CD14-positive monocyte (primary cell): ENCODE measurements at regions not wholly inside any gene's neighbourhood (a gene's known extent, or its start where the extent isn't known, plus 50 kb on each side); places are given as distances from the start of the nearest gene placed in this dataset.

Experiments used
- DNase-seq, 3 donors: peaks; one replicate each; pipeline ENCODE4 v3.0.0-alpha.2; 2011 to 2022
- H2AFZ ChIP-seq: 2 replicates; pipeline ENCODE4 v1.6.0; 2012; ENCODE audit warnings: mild to moderate bottlenecking, low read depth, low read length, inconsistent platforms; ENCODE audit not compliant: insufficient read depth, poor library complexity, severe bottlenecking
- H3K27ac ChIP-seq, 2 donors: 1 replicate in 1 of 2; 2 replicates in 1 of 2; pipeline ENCODE4 v1.5.1; 2012 to 2013; ENCODE audit warnings: low read length in 2 of 2, control low read depth in 1 of 2, inconsistent platforms in 1 of 2, low read depth in 1 of 2, mild to moderate bottlenecking in 1 of 2
- H3K27me3 ChIP-seq, 2 donors: one replicate each; pipeline versions ENCODE4 v1.6.0 to v1.6.1; 2011 to 2013; ENCODE audit warnings: low read length in 2 of 2; ENCODE audit not compliant: control insufficient read depth in 2 of 2, insufficient read depth in 2 of 2
- H3K36me3 ChIP-seq, 2 donors: replicated peaks in 1 of 2; 1 replicate in 1 of 2; 2 replicates in 1 of 2; pipeline versions ENCODE4 v1.5.1 to v1.6.1; 2012 to 2013; ENCODE audit warnings: low read length in 2 of 2, control low read depth in 1 of 2, inconsistent platforms in 1 of 2, mild to moderate bottlenecking in 1 of 2; ENCODE audit not compliant: insufficient read depth in 2 of 2, control insufficient read depth in 1 of 2
- H3K4me1 ChIP-seq, 2 donors: 1 replicate in 1 of 2; 2 replicates in 1 of 2; pipeline versions ENCODE4 v1.5.1 to v1.6.1; 2012 to 2013; ENCODE audit warnings: low read length in 2 of 2, control low read depth in 1 of 2, inconsistent platforms in 1 of 2, mild to moderate bottlenecking in 1 of 2, moderate library complexity in 1 of 2; ENCODE audit not compliant: insufficient read depth in 2 of 2, control insufficient read depth in 1 of 2
- H3K4me2 ChIP-seq: replicated peaks from 2 replicates; pipeline ENCODE3; 2012; ENCODE audit warnings: low read length, moderate library complexity, mild to moderate bottlenecking; ENCODE audit not compliant: poor library complexity, severe bottlenecking; ENCODE audit errors: extremely low read depth
- H3K4me3 ChIP-seq, 3 experiments: fragments of 200-600 bp in 1 of 3; sonication (generic) in 1 of 3; replicated peaks in 1 of 3; 1 replicate in 2 of 3; 2 replicates in 1 of 3; pipeline ENCODE4 v1.5.1; 2011 to 2013; ENCODE audit warnings: low read length in 3 of 3, mild to moderate bottlenecking in 3 of 3, control low read depth in 2 of 3, low read depth in 2 of 3, inconsistent platforms in 1 of 3, moderate library complexity in 1 of 3
- H3K79me2 ChIP-seq: 2 replicates; pipeline ENCODE4 v1.6.0; 2012; ENCODE audit warnings: mild to moderate bottlenecking, control low read depth, inconsistent platforms, low read length, moderate library complexity; ENCODE audit not compliant: insufficient read depth
- H3K9ac ChIP-seq: 2 replicates; pipeline ENCODE4 v1.6.0; 2017; ENCODE audit warnings: low read length, mild to moderate bottlenecking; ENCODE audit not compliant: insufficient read depth, poor library complexity, severe bottlenecking
- H3K9me3 ChIP-seq, 2 donors: replicated peaks in 1 of 2; 1 replicate in 1 of 2; 2 replicates in 1 of 2; pipeline versions ENCODE4 v1.5.1 to v1.6.1; 2012 to 2013; ENCODE audit warnings: low read length in 2 of 2, control low read depth in 1 of 2; ENCODE audit not compliant: control insufficient read depth in 1 of 2, insufficient read depth in 1 of 2
- H4K20me1 ChIP-seq: 2 replicates; pipeline ENCODE4 v1.6.0; 2012; ENCODE audit warnings: mild to moderate bottlenecking, low read length, control low read depth, moderate library complexity; ENCODE audit not compliant: insufficient read depth
- H3K27ac Mint-ChIP-seq, 7 donors: one replicate each; pipeline ENCODE4 v1.8.0; 2020; ENCODE audit warnings: mild to moderate bottlenecking in 7 of 7, mixed read lengths in 7 of 7, moderate library complexity in 6 of 7, inconsistent platforms in 2 of 7
- H3K27me3 Mint-ChIP-seq, 3 donors: one replicate each; pipeline ENCODE4 v1.8.0; 2021 to 2022; ENCODE audit warnings: low read depth in 3 of 3, mild to moderate bottlenecking in 3 of 3, mixed read lengths in 3 of 3, moderate library complexity in 3 of 3, inconsistent platforms in 1 of 3
- H3K36me3 Mint-ChIP-seq, 2 donors: one replicate each; pipeline ENCODE4 v1.8.0; 2020; ENCODE audit warnings: mixed read lengths in 2 of 2, inconsistent platforms in 1 of 2, mild to moderate bottlenecking in 1 of 2
- H3K4me1 Mint-ChIP-seq: one replicate; pipeline ENCODE4 v1.8.0; 2020; ENCODE audit warnings: mild to moderate bottlenecking, mixed read lengths
- H3K4me3 Mint-ChIP-seq, 2 donors: one replicate each; pipeline ENCODE4 v1.8.0; 2020; ENCODE audit warnings: mild to moderate bottlenecking in 2 of 2, mixed read lengths in 2 of 2, moderate library complexity in 1 of 2
- H3K9me3 Mint-ChIP-seq, 7 donors: one replicate each; pipeline ENCODE4 v1.8.0; 2020 to 2022; ENCODE audit warnings: mixed read lengths in 7 of 7, mild to moderate bottlenecking in 6 of 7, moderate library complexity in 6 of 7, inconsistent platforms in 2 of 7
- WGBS: methylation state at CpG from one replicate; pipeline ENCODE4 v1.1.5; 2013; ENCODE audit warnings: missing lambda C conversion rate; ENCODE audit not compliant: insufficient coverage; 5-methylcytosine and 5-hydroxymethylcytosine counted together
- intact Hi-C, 2 donors: fragments of 100-400 bp; cut with micrococcal nuclease; formaldehyde crosslinking; loops; one replicate each; pipeline versions ENCODE4 v1.15.0 to v1.15.1; 2023
- TF ChIP-seq, protein P1 (sequence below): fragments of 200-600 bp; IDR thresholded peaks from one replicate; pipeline ENCODE4 v1.8.0; 2022; ENCODE audit warnings: antibody characterized with exemption, mild to moderate bottlenecking

DNA sequence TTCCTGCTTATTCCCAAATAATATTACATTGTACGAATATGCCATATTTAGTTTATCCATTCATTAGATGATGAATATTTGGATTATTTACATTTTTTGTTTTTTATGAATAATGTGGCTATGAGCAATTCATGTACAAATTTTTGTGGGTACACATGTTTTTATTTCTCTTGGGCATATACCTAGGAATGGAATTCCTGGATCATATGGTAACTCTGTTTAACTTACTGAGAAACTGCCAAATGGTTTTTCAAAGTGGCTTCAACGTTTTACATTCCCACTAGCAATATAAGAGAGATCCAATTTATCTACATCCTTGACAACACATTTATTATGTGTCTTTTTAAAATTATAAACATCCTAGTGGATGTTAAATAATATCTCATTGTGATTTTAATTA lies 362.0 kb upstream of the TMCO5A start:
- H3K4me1 Mint-ChIP-seq: no peaks in the 10 kb centered on the region
- H3K36me3 Mint-ChIP-seq: no peaks in the 10 kb centered on the region
- Histone ChIP-seq H3K9me3 (peaks cover 0 to 7% of the 10 kb centered on the region in 2 donors), H4K20me1 (no peaks in the 10 kb centered on the region), H3K36me3 (no peaks in the 10 kb centered on the region), H3K4me2 (no peak overlapping the region), H3K4me1 (no peaks in the 10 kb centered on the region), H2AFZ (no peak overlapping the region), H3K27ac (no peak overlapping the region), H3K4me3 (no peak overlapping the region), H3K27me3 (no peaks in the 10 kb centered on the region), H3K79me2 (no peaks in the 10 kb centered on the region), H3K9ac (no peak overlapping the region)
- peaks cover 0 to 10% (median 5%) of the 10 kb centered on the region in 7 donors for H3K9me3 Mint-ChIP-seq
- no peaks in the 10 kb centered on the region for H3K27me3 Mint-ChIP-seq
- intact Hi-C loops: no loop called here
- WGBS: no CpG with 5 or more reads among the region's 2 CpGs
- no peak for DNase-seq
- H3K4me3 Mint-ChIP-seq: no peak overlapping the region
- no peak overlapping the region for H3K27ac Mint-ChIP-seq
- TF ChIP-seq, protein P1, sequence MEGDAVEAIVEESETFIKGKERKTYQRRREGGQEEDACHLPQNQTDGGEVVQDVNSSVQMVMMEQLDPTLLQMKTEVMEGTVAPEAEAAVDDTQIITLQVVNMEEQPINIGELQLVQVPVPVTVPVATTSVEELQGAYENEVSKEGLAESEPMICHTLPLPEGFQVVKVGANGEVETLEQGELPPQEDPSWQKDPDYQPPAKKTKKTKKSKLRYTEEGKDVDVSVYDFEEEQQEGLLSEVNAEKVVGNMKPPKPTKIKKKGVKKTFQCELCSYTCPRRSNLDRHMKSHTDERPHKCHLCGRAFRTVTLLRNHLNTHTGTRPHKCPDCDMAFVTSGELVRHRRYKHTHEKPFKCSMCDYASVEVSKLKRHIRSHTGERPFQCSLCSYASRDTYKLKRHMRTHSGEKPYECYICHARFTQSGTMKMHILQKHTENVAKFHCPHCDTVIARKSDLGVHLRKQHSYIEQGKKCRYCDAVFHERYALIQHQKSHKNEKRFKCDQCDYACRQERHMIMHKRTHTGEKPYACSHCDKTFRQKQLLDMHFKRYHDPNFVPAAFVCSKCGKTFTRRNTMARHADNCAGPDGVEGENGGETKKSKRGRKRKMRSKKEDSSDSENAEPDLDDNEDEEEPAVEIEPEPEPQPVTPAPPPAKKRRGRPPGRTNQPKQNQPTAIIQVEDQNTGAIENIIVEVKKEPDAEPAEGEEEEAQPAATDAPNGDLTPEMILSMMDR: no peak

DNA sequence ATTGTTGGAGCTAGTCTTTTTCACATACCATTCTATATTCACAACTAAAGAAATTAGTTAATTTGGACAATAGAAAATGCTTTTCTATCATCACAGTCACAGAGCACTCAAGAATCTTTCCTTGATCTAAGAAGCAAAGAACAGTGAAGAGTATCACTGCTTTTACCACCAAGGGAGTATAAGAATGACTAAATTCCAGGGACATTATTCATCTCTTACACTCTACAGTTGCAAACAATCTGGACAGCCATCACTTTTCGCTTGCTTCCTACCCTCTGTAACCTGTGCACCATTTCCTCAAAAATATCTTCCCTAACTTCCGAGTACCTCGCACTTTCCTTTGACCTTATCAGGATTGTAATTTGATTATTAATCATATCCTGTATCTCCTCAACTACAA lies 359.5 kb upstream of the TMCO5A start:
- H3K27ac Mint-ChIP-seq: no peak overlapping the region
- no peak overlapping the region for H3K4me3 Mint-ChIP-seq
- peaks cover 0 to 4% (median 2%) of the 10 kb centered on the region in 7 donors for H3K9me3 Mint-ChIP-seq
- peaks cover 0 to 7% of the 10 kb centered on the region in 2 donors for H3K9me3 ChIP-seq
- H3K4me1 Mint-ChIP-seq: no peaks in the 10 kb centered on the region
- no peak overlapping the region for H3K4me2 ChIP-seq
- 100% methylated on average over 1 of the region's 3 CpGs for WGBS
- H3K36me3 ChIP-seq: no peaks in the 10 kb centered on the region
- H4K20me1 ChIP-seq: no peaks in the 10 kb centered on the region
- no peaks in the 10 kb centered on the region for H3K4me1 ChIP-seq
- H2AFZ ChIP-seq: no peak overlapping the region
- H3K9ac ChIP-seq: no peak overlapping the region
- no peak overlapping the region for H3K27ac ChIP-seq
- DNase-seq: no peak
- no peaks in the 10 kb centered on the region for H3K36me3 Mint-ChIP-seq
- H3K4me3 ChIP-seq: no peak overlapping the region
- H3K79me2 ChIP-seq: no peaks in the 10 kb centered on the region
- H3K27me3 ChIP-seq: no peaks in the 10 kb centered on the region
- TF ChIP-seq, protein P1: no peak
- intact Hi-C loops: no loop called here
- H3K27me3 Mint-ChIP-seq: no peaks in the 10 kb centered on the region
